GM12801 (cell line): ENCODE measurements at regions not wholly inside any gene's neighbourhood (a gene's known extent, or its start where the extent isn't known, plus 50 kb on each side); places are given as distances from the start of the nearest gene placed in this dataset.

Source experiments
- TF ChIP-seq, protein P1 (sequence below): IDR thresholded peaks from one replicate; pipeline ENCODE4 v1.5.1; 2011; ENCODE audit warnings: control low read depth; ENCODE audit not compliant: insufficient read length; ENCODE audit errors: extremely low read depth

- TF ChIP-seq, protein P1, sequence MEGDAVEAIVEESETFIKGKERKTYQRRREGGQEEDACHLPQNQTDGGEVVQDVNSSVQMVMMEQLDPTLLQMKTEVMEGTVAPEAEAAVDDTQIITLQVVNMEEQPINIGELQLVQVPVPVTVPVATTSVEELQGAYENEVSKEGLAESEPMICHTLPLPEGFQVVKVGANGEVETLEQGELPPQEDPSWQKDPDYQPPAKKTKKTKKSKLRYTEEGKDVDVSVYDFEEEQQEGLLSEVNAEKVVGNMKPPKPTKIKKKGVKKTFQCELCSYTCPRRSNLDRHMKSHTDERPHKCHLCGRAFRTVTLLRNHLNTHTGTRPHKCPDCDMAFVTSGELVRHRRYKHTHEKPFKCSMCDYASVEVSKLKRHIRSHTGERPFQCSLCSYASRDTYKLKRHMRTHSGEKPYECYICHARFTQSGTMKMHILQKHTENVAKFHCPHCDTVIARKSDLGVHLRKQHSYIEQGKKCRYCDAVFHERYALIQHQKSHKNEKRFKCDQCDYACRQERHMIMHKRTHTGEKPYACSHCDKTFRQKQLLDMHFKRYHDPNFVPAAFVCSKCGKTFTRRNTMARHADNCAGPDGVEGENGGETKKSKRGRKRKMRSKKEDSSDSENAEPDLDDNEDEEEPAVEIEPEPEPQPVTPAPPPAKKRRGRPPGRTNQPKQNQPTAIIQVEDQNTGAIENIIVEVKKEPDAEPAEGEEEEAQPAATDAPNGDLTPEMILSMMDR = no peak
These were observed 194.8 kb upstream of the RASGEF1B start for GRCh38 chr4:81666491-81666890.

GRCh38 chr4:81665649-81666048 lies 193.9 kb upstream of the RASGEF1B start:
- TF ChIP-seq, protein P1 = no peak

DNA sequence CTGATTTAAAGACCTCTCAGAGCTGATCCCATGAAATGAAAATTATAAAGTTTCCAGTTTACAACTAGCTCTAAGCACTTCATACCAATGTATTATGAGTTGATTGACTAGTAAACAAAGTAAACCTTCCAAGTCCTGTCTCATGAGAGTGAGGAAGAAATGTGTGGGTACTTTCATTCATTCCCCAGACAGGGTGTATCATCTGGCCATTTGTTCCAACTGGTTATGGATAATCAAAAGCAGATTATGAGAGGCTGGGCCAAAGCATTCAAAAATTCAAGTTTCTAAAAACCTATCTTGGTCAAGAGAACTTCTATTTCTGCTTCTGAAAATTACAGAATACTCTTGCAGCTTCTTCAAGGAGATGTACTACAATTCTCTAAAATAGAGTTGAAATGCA lies 193.3 kb upstream of the RASGEF1B start:
- TF ChIP-seq, protein P1 = no peak

DNA sequence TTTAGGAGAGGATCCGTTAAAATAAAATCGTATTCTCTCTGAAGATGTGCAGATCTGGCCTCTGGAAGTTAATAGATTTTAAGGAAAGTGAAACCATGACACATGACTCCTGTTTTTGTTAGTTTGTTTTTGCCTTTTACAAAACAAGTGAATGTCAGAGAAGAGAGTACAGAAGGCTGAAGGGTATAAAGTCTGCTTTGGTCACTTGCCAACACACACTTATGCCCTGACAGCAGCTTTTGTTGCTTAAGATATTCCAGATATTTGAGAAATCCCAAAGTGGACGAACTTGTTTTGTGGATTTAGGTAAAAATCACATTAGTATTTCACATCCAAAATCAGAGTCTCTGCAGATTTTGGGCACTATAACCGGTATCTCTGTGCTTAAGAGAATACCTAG lies 192.4 kb upstream of the RASGEF1B start:
- TF ChIP-seq, protein P1 = no peak

- TF ChIP-seq, protein P1 = no peak
These were observed 191.7 kb upstream of the RASGEF1B start for GRCh38 chr4:81663368-81663767.

DNA sequence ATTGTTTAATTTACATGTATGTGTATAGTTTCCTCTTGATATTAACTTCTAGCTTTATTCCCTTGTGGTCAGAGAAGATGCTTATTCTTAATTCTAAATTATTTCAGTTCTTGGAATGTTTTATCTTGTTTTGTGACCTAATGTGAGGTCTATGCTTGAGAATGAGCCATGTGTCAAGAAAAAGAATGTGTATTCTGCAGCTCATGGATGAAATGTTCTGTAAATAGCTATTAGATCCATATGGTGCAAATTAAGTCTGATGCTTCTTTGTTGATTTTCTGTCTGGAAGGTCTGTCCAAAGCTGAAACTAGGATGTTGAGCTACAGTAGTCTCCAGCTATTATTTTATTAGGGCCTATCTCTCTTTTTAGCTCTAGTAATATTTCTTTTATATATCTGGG lies 187.3 kb upstream of the RASGEF1B start:
- TF ChIP-seq, protein P1 = no peak

GRCh38 chr4:81652069-81652478 lies 180.4 kb upstream of the RASGEF1B start:
- TF ChIP-seq, protein P1 = no peak
